PFSK-1 (cell line): ENCODE measurements at regions not wholly inside any gene's neighbourhood (a gene's known extent, or its start where the extent isn't known, plus 50 kb on each side); places are given as distances from the start of the nearest gene placed in this dataset.

Experiments
- REST ChIP-seq, 2 experiments: IDR thresholded peaks; 2 replicates each; pipeline versions ENCODE4 v1.6.1 to v1.8.0; 2011 to 2012; ENCODE audit warnings: low read depth in 2 of 2, low read length in 2 of 2, control low read depth in 1 of 2, inconsistent platforms in 1 of 2, mild to moderate bottlenecking in 1 of 2, moderate library complexity in 1 of 2; ENCODE audit not compliant: insufficient read depth in 1 of 2
- TAF1 ChIP-seq: IDR thresholded peaks from 2 replicates; pipeline ENCODE4 v1.6.1; 2012; ENCODE audit warnings: low read length, control low read depth, borderline replicate concordance; ENCODE audit not compliant: insufficient read depth

- no peak for TF ChIP-seq REST (IDR thresholded peaks at IDR 0.05; ENCODE audit: insufficient read depth in 1 of 2, low read depth in 2 of 2, low read length in 2 of 2)
- no peak for TF ChIP-seq TAF1
Measured at GRCh38 chr1:55503663-55504305, 288.6 kb upstream of the USP24 start.
